ENCODE measurements at regions not wholly inside any gene's neighbourhood (a gene's known extent, or its start where the extent isn't known, plus 50 kb on each side); places are given as distances from the start of the nearest gene placed in this dataset.

DNA sequence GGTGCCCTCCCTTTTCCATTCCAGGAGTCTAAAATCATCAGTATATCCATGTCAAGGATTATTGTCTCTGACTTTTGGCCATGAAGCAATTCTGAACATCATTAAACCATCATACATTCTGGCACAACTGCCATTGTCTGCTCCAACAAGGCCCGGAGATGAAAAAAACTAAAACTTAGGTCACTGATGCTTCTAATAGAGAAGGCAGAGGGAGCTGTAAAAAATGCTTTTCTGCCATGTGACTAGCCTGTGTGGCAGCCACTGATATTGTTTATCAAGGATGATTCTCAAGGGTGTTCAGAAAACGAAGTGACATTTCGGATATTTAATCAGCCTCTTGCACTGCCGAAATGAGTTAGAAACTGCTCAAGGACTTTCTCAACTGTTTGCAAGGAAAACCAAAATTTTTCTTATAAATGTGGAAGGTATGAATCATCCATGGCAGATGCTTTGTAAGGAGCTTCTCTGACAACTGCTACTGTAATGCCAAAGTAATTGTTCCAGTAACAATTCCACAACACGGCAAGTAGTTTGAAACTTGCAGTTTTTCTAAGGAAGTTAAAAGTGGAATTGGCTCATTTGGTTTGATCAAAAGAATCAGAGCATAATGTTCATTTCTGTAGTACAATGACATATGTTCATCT lies 1076.5 kb upstream of the FLRT2 start:
- no peak for TF ChIP-seq POLR2A (IDR thresholded peaks at IDR 0.05; ENCODE audit: extremely low read depth, insufficient read length)
- TF ChIP-seq, protein P1, sequence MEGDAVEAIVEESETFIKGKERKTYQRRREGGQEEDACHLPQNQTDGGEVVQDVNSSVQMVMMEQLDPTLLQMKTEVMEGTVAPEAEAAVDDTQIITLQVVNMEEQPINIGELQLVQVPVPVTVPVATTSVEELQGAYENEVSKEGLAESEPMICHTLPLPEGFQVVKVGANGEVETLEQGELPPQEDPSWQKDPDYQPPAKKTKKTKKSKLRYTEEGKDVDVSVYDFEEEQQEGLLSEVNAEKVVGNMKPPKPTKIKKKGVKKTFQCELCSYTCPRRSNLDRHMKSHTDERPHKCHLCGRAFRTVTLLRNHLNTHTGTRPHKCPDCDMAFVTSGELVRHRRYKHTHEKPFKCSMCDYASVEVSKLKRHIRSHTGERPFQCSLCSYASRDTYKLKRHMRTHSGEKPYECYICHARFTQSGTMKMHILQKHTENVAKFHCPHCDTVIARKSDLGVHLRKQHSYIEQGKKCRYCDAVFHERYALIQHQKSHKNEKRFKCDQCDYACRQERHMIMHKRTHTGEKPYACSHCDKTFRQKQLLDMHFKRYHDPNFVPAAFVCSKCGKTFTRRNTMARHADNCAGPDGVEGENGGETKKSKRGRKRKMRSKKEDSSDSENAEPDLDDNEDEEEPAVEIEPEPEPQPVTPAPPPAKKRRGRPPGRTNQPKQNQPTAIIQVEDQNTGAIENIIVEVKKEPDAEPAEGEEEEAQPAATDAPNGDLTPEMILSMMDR (IDR thresholded peaks at IDR 0.05; ENCODE audit: low read depth, low read length) = no peak

Data from NB4 (cell line).